ENCODE measurements at regions not wholly inside any gene's neighbourhood (a gene's known extent, or its start where the extent isn't known, plus 50 kb on each side); places are given as distances from the start of the nearest gene placed in this dataset.

DNA sequence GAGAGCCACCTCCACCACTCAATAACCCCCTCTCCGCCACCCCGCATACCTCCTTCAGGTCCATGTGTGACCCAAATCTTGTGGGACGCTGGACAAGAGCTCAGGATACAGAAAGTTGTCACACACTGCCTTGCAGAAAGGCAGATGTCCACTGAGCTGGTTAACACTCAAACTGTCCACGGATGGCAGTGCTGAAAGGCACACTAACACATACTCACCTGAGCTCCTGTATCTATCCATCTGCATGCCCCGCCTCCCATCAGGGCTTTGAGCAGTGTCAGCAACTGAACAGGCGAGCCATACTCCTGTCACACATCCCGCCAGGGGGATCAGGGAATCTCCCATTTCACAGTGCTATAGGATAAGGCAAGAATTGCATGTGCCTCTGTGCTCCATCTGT lies 642.0 kb downstream of the GALC start:
- no peak for TF ChIP-seq CTCF (IDR thresholded peaks at IDR 0.05; ENCODE audit: poor library complexity, severe bottlenecking)
- no peak for TF ChIP-seq EZH2 (IDR thresholded peaks at IDR 0.05; ENCODE audit: borderline replicate concordance, insufficient read depth, low read length, poor library complexity, severe bottlenecking)
- TF ChIP-seq RAD21 (conservative IDR thresholded peaks at IDR 0.05), result no peak
- no peak for TF ChIP-seq TAF1 (IDR thresholded peaks at IDR 0.05; ENCODE audit: low read depth)
- no peak for TF ChIP-seq SMC3 (conservative IDR thresholded peaks at IDR 0.05; ENCODE audit: poor library complexity)
- TF ChIP-seq POLR2AphosphoS5 (IDR thresholded peaks at IDR 0.05), result no peak
- no peak for TF ChIP-seq MXI1 (conservative IDR thresholded peaks at IDR 0.05; ENCODE audit: poor library complexity, severe bottlenecking)
- no peak for TF ChIP-seq EP300 (conservative IDR thresholded peaks at IDR 0.05; ENCODE audit: poor library complexity, severe bottlenecking)
